GM23338 (cell line): ENCODE measurements at regions not wholly inside any gene's neighbourhood (a gene's known extent, or its start where the extent isn't known, plus 50 kb on each side); places are given as distances from the start of the nearest gene placed in this dataset.

ENCODE experiments used
- ATAC-seq: fragments of 200-7000 bp; cut with Tn5 transposase; 3 replicates; pipeline ENCODE4 v1.9.1; 2020
- DNase-seq: peaks from one replicate; pipeline ENCODE4 v3.0.0-alpha.2; 2015; ENCODE audit warnings: low spot score
- H2AFZ ChIP-seq: fragments of 200-600 bp; sonication (generic); 2 replicates; pipeline ENCODE4 v1.8.0; 2016; ENCODE audit warnings: antibody characterized with exemption, mild to moderate bottlenecking, moderate library complexity
- H3F3A ChIP-seq: fragments of 200-600 bp; sonication (generic); replicated peaks from 2 replicates; pipeline ENCODE4 v1.8.0; 2017; ENCODE audit warnings: antibody characterized with exemption, mixed run types, low read depth
- H3K27ac ChIP-seq: fragments of 200-600 bp; sonication (generic); 2 replicates; pipeline ENCODE4 v1.6.1; 2016; ENCODE audit warnings: low read depth
- H3K27me3 ChIP-seq: fragments of 200-600 bp; sonication (generic); 2 replicates; pipeline ENCODE4 v1.8.0; 2016; ENCODE audit warnings: mild to moderate bottlenecking, mixed run types, moderate library complexity; ENCODE audit not compliant: insufficient read depth
- H3K36me3 ChIP-seq: fragments of 200-600 bp; sonication (generic); 2 replicates; pipeline ENCODE4 v1.8.0; 2016; ENCODE audit warnings: mild to moderate bottlenecking; ENCODE audit not compliant: insufficient read depth
- H3K4me1 ChIP-seq: fragments of 200-600 bp; sonication (generic); 2 replicates; pipeline ENCODE4 v1.8.0; 2016; ENCODE audit warnings: mild to moderate bottlenecking, moderate library complexity; ENCODE audit not compliant: insufficient read depth
- H3K4me2 ChIP-seq: fragments of 200-600 bp; sonication (generic); 2 replicates; pipeline ENCODE4 v1.7.1; 2017; ENCODE audit warnings: mixed run types
- H3K4me3 ChIP-seq: fragments of 200-600 bp; sonication (generic); 2 replicates; pipeline ENCODE4 v1.6.1; 2016; ENCODE audit warnings: mixed run types
- H3K79me2 ChIP-seq: fragments of 200-600 bp; sonication (generic); replicated peaks from 2 replicates; pipeline ENCODE4 v1.8.0; 2017; ENCODE audit warnings: mild to moderate bottlenecking; ENCODE audit not compliant: insufficient read depth
- H3K9me2 ChIP-seq: fragments of 200-600 bp; sonication (generic); 2 replicates; pipeline ENCODE4 v1.8.0; 2017; ENCODE audit not compliant: insufficient read depth
- H4K20me1 ChIP-seq: fragments of 200-600 bp; sonication (generic); replicated peaks from 2 replicates; pipeline ENCODE4 v1.8.0; 2017; ENCODE audit warnings: mild to moderate bottlenecking; ENCODE audit not compliant: insufficient read depth
- H3K27ac Mint-ChIP-seq: 2 replicates; pipeline ENCODE4 v1.8.0; 2020; ENCODE audit warnings: inconsistent platforms, mild to moderate bottlenecking, moderate library complexity, mixed read lengths
- H3K27me3 Mint-ChIP-seq: 3 replicates; pipeline ENCODE4 v1.8.0; 2022; ENCODE audit warnings: low read depth, mild to moderate bottlenecking, moderate library complexity, mixed read lengths, inconsistent platforms; ENCODE audit not compliant: insufficient read depth, poor library complexity
- H3K36me3 Mint-ChIP-seq: 3 replicates; pipeline ENCODE4 v1.8.0; 2021; ENCODE audit warnings: low read depth, mild to moderate bottlenecking, inconsistent platforms, moderate library complexity, mixed read lengths
- H3K4me1 Mint-ChIP-seq: 3 replicates; pipeline ENCODE4 v1.8.0; 2020; ENCODE audit warnings: mild to moderate bottlenecking, inconsistent platforms, mixed read lengths
- H3K4me3 Mint-ChIP-seq: 3 replicates; pipeline ENCODE4 v1.8.0; 2021; ENCODE audit warnings: moderate library complexity, mild to moderate bottlenecking, inconsistent platforms, mixed read lengths
- H3K9me3 Mint-ChIP-seq: 3 replicates; pipeline ENCODE4 v1.8.0; 2020; ENCODE audit warnings: moderate library complexity, mild to moderate bottlenecking, inconsistent platforms, mixed read lengths
- CREB1 ChIP-seq: fragments of 250-450 bp; sonication (Bioruptor Pico); IDR thresholded peaks from 2 replicates; pipeline ENCODE4 v1.5.0; 2020; ENCODE audit warnings: low read depth, mild to moderate bottlenecking, moderate library complexity
- CTCF ChIP-seq, 2 experiments: fragments of 200-600 bp in 1 of 2; sonication (generic) in 1 of 2; conservative IDR thresholded peaks; 2 replicates each; pipeline versions ENCODE4 v1.5.1 to v1.6.1; 2016 to 2017; ENCODE audit warnings: antibody characterized with exemption in 2 of 2, low read depth in 2 of 2, mild to moderate bottlenecking in 2 of 2, moderate library complexity in 1 of 2
- JUNB ChIP-seq: IDR thresholded peaks from one replicate; pipeline ENCODE4 v1.6.1; 2016; ENCODE audit warnings: antibody characterized with exemption; ENCODE audit not compliant: unreplicated experiment
- NANOG ChIP-seq: IDR thresholded peaks from 2 replicates; pipeline ENCODE4 v1.6.1; 2016; ENCODE audit warnings: antibody characterized with exemption, borderline replicate concordance
- POLR2AphosphoS5 ChIP-seq: IDR thresholded peaks from 2 replicates; pipeline ENCODE4 v1.6.1; 2016; ENCODE audit warnings: antibody characterized with exemption, low read depth
- REST ChIP-seq: IDR thresholded peaks from one replicate; pipeline ENCODE4 v1.6.1; 2018; ENCODE audit warnings: antibody characterized with exemption; ENCODE audit not compliant: unreplicated experiment
- STAT1 ChIP-seq: IDR thresholded peaks from one replicate; pipeline ENCODE4 v1.6.1; 2016; ENCODE audit warnings: antibody characterized with exemption; ENCODE audit not compliant: unreplicated experiment
- ZNF114 ChIP-seq: fragments of 250-450 bp; sonication (Bioruptor Pico); IDR thresholded peaks from 2 replicates; pipeline ENCODE4 v1.5.0; 2020; ENCODE audit warnings: mild to moderate bottlenecking, moderate library complexity
- ZNF331 ChIP-seq: fragments of 250-450 bp; sonication (Bioruptor Pico); IDR thresholded peaks from 2 replicates; pipeline ENCODE4 v1.5.0; 2020; ENCODE audit warnings: low read depth, mild to moderate bottlenecking, moderate library complexity
- ZNF462 ChIP-seq: fragments of 250-450 bp; sonication (Bioruptor Pico); IDR thresholded peaks from 2 replicates; pipeline ENCODE4 v1.5.0; 2020; ENCODE audit warnings: mild to moderate bottlenecking, moderate library complexity

- TF ChIP-seq STAT1 (no peak), ZNF114 (CRISPR knock-in tag) (no peak), POLR2AphosphoS5 (no peak), ZNF331 (CRISPR knock-in tag) (no peak)
These were observed 872.5 kb upstream of the SLIT2 start (continued) for GRCh38 chr4:19379191-19379708.

GRCh38 chr4:19375931-19376330 is 875.8 kb upstream of the SLIT2 start:
- Histone ChIP-seq H3K27ac (no peak overlapping the region), H3K4me2 (no peak overlapping the region), H3F3A (no peaks in the 10 kb centered on the region), H3K36me3 (no peaks in the 10 kb centered on the region), H2AFZ (no peak overlapping the region), H3K9me2 (no peaks in the 10 kb centered on the region), H3K27me3 (no peaks in the 10 kb centered on the region), H3K4me3 (no peak overlapping the region), H3K79me2 (no peaks in the 10 kb centered on the region), H3K4me1 (no peaks in the 10 kb centered on the region), H4K20me1 (no peaks in the 10 kb centered on the region)
- H3K4me1 Mint-ChIP-seq: no peaks in the 10 kb centered on the region
- H3K4me3 Mint-ChIP-seq: no peak overlapping the region
- DNase-seq: no peak
- no peak for ATAC-seq
- peaks cover 2% of the 10 kb centered on the region for H3K27me3 Mint-ChIP-seq
- H3K9me3 Mint-ChIP-seq: no peaks in the 10 kb centered on the region
- no peak for TF ChIP-seq REST
- no peak for TF ChIP-seq JUNB
- TF ChIP-seq ZNF462 (CRISPR knock-in tag): no peak
- no peak for TF ChIP-seq CREB1
- TF ChIP-seq ZNF331 (CRISPR knock-in tag): no peak
- no peak for TF ChIP-seq ZNF114 (CRISPR knock-in tag)
- TF ChIP-seq STAT1: no peak
- TF ChIP-seq POLR2AphosphoS5: no peak
- no peak for TF ChIP-seq NANOG
- TF ChIP-seq CTCF (conservative IDR thresholded peaks at IDR 0.05; ENCODE audit: low read depth in 2 of 2): no peak
- no peak overlapping the region for H3K27ac Mint-ChIP-seq
- no peaks in the 10 kb centered on the region for H3K36me3 Mint-ChIP-seq
